ENCODE measurements at regions not wholly inside any gene's neighbourhood (a gene's known extent, or its start where the extent isn't known, plus 50 kb on each side); places are given as distances from the start of the nearest gene placed in this dataset.

GRCh38 chr12:18942669-18943068 lies 186.9 kb upstream of the PLEKHA5 start:
- Histone ChIP-seq H3K4me2 (ENCODE audit: low read length) (no peak overlapping the region), H3K9me3 (replicated peaks; ENCODE audit: low read length) (no peaks in the 10 kb centered on the region), H3K9ac (ENCODE audit: low read depth, low read length) (no peak overlapping the region), H3K36me3 (ENCODE audit: insufficient read depth, low read length) (no peaks in the 10 kb centered on the region), H3K27me3 (ENCODE audit: control insufficient read depth, insufficient read depth, low read length) (no peaks in the 10 kb centered on the region), H3K4me3 (ENCODE audit: low read length) (no peak overlapping the region), H3K4me1 (ENCODE audit: control insufficient read depth, insufficient read depth, low read length) (no peaks in the 10 kb centered on the region)

GRCh38 chr12:18943200-18943599 lies 186.3 kb upstream of the PLEKHA5 start:
- no peaks in the 10 kb centered on the region for H3K27me3 ChIP-seq (ENCODE audit: control insufficient read depth, insufficient read depth, low read length)
- no peaks in the 10 kb centered on the region for H3K36me3 ChIP-seq (ENCODE audit: insufficient read depth, low read length)
- no peaks in the 10 kb centered on the region for H3K4me1 ChIP-seq (ENCODE audit: control insufficient read depth, insufficient read depth, low read length)
- no peaks in the 10 kb centered on the region for H3K9me3 ChIP-seq (replicated peaks; ENCODE audit: low read length)
- H3K4me2 ChIP-seq (ENCODE audit: low read length), result no peak overlapping the region
- H3K4me3 ChIP-seq (ENCODE audit: low read length), result no peak overlapping the region
- H3K9ac ChIP-seq (ENCODE audit: low read depth, low read length), result no peak overlapping the region

GRCh38 chr12:18946106-18946505 lies 183.4 kb upstream of the PLEKHA5 start:
- Histone ChIP-seq H3K36me3 (ENCODE audit: insufficient read depth, low read length) (no peaks in the 10 kb centered on the region), H3K4me1 (ENCODE audit: control insufficient read depth, insufficient read depth, low read length) (no peaks in the 10 kb centered on the region), H3K27me3 (ENCODE audit: control insufficient read depth, insufficient read depth, low read length) (no peaks in the 10 kb centered on the region), H3K4me3 (ENCODE audit: low read length) (no peak overlapping the region), H3K4me2 (ENCODE audit: low read length) (no peak overlapping the region), H3K9me3 (replicated peaks; ENCODE audit: low read length) (no peaks in the 10 kb centered on the region), H3K9ac (ENCODE audit: low read depth, low read length) (no peak overlapping the region)

GRCh38 chr12:18951218-18951617 lies 178.3 kb upstream of the PLEKHA5 start:
- no peak overlapping the region for H3K4me2 ChIP-seq (ENCODE audit: low read length)
- no peak overlapping the region for H3K9ac ChIP-seq (ENCODE audit: low read depth, low read length)
- H3K27me3 ChIP-seq (ENCODE audit: control insufficient read depth, insufficient read depth, low read length), result no peaks in the 10 kb centered on the region
- no peak overlapping the region for H3K4me3 ChIP-seq (ENCODE audit: low read length)
- H3K4me1 ChIP-seq (ENCODE audit: control insufficient read depth, insufficient read depth, low read length), result no peaks in the 10 kb centered on the region
- H3K9me3 ChIP-seq (replicated peaks; ENCODE audit: low read length), result no peaks in the 10 kb centered on the region
- H3K36me3 ChIP-seq (ENCODE audit: insufficient read depth, low read length), result no peaks in the 10 kb centered on the region

GRCh38 chr12:18953505-18953904 lies 176.0 kb upstream of the PLEKHA5 start:
- no peaks in the 10 kb centered on the region for H3K36me3 ChIP-seq (ENCODE audit: insufficient read depth, low read length)
- H3K9ac ChIP-seq (ENCODE audit: low read depth, low read length), result no peak overlapping the region

GRCh38 chr12:18955594-18955993 lies 173.9 kb upstream of the PLEKHA5 start:
- Histone ChIP-seq H3K4me1 (ENCODE audit: control insufficient read depth, insufficient read depth, low read length) (no peaks in the 10 kb centered on the region), H3K9me3 (replicated peaks; ENCODE audit: low read length) (no peaks in the 10 kb centered on the region), H3K36me3 (ENCODE audit: insufficient read depth, low read length) (no peaks in the 10 kb centered on the region), H3K4me3 (ENCODE audit: low read length) (no peak overlapping the region), H3K9ac (ENCODE audit: low read depth, low read length) (no peak overlapping the region), H3K4me2 (ENCODE audit: low read length) (no peak overlapping the region), H3K27me3 (ENCODE audit: control insufficient read depth, insufficient read depth, low read length) (no peaks in the 10 kb centered on the region)

More at GRCh38 chr12:18953505-18953904, 176.0 kb upstream of the PLEKHA5 start:
- Histone ChIP-seq H3K9me3 (replicated peaks; ENCODE audit: low read length) (no peaks in the 10 kb centered on the region), H3K4me1 (ENCODE audit: control insufficient read depth, insufficient read depth, low read length) (no peaks in the 10 kb centered on the region), H3K27me3 (ENCODE audit: control insufficient read depth, insufficient read depth, low read length) (no peaks in the 10 kb centered on the region), H3K4me3 (ENCODE audit: low read length) (no peak overlapping the region), H3K4me2 (ENCODE audit: low read length) (no peak overlapping the region)

GRCh38 chr12:18965203-18965602 lies 164.3 kb upstream of the PLEKHA5 start:
- H3K9me3 ChIP-seq (replicated peaks; ENCODE audit: low read length), result no peaks in the 10 kb centered on the region
- no peaks in the 10 kb centered on the region for H3K4me1 ChIP-seq (ENCODE audit: control insufficient read depth, insufficient read depth, low read length)
- no peak overlapping the region for H3K9ac ChIP-seq (ENCODE audit: low read depth, low read length)
- H3K4me2 ChIP-seq (ENCODE audit: low read length), result no peak overlapping the region
- H3K4me3 ChIP-seq (ENCODE audit: low read length), result no peak overlapping the region
- H3K36me3 ChIP-seq (ENCODE audit: insufficient read depth, low read length), result no peaks in the 10 kb centered on the region
- no peaks in the 10 kb centered on the region for H3K27me3 ChIP-seq (ENCODE audit: control insufficient read depth, insufficient read depth, low read length)

- Histone ChIP-seq H3K9ac (ENCODE audit: low read depth, low read length) (no peak overlapping the region), H3K9me3 (replicated peaks; ENCODE audit: low read length) (no peaks in the 10 kb centered on the region), H3K4me1 (ENCODE audit: control insufficient read depth, insufficient read depth, low read length) (no peaks in the 10 kb centered on the region), H3K4me3 (ENCODE audit: low read length) (no peak overlapping the region), H3K27me3 (ENCODE audit: control insufficient read depth, insufficient read depth, low read length) (no peaks in the 10 kb centered on the region), H3K4me2 (ENCODE audit: low read length) (no peak overlapping the region), H3K36me3 (ENCODE audit: insufficient read depth, low read length) (no peaks in the 10 kb centered on the region)
Measured at GRCh38 chr12:18966954-18967353, 162.6 kb upstream of the PLEKHA5 start.

- H3K9me3 ChIP-seq (replicated peaks; ENCODE audit: low read length), result no peaks in the 10 kb centered on the region
- no peak overlapping the region for H3K4me2 ChIP-seq (ENCODE audit: low read length)
- H3K27me3 ChIP-seq (ENCODE audit: control insufficient read depth, insufficient read depth, low read length), result no peaks in the 10 kb centered on the region
- H3K9ac ChIP-seq (ENCODE audit: low read depth, low read length), result no peak overlapping the region
- H3K4me3 ChIP-seq (ENCODE audit: low read length), result no peak overlapping the region
- no peaks in the 10 kb centered on the region for H3K36me3 ChIP-seq (ENCODE audit: insufficient read depth, low read length)
- H3K4me1 ChIP-seq (ENCODE audit: control insufficient read depth, insufficient read depth, low read length), result no peaks in the 10 kb centered on the region
Measured at GRCh38 chr12:18967814-18968213, 161.7 kb upstream of the PLEKHA5 start.

- H3K36me3 ChIP-seq (ENCODE audit: insufficient read depth, low read length), result no peaks in the 10 kb centered on the region
- H3K4me1 ChIP-seq (ENCODE audit: control insufficient read depth, insufficient read depth, low read length), result no peaks in the 10 kb centered on the region
- no peaks in the 10 kb centered on the region for H3K27me3 ChIP-seq (ENCODE audit: control insufficient read depth, insufficient read depth, low read length)
- no peak overlapping the region for H3K9ac ChIP-seq (ENCODE audit: low read depth, low read length)
- H3K4me3 ChIP-seq (ENCODE audit: low read length), result no peak overlapping the region
- H3K4me2 ChIP-seq (ENCODE audit: low read length), result no peak overlapping the region
- no peaks in the 10 kb centered on the region for H3K9me3 ChIP-seq (replicated peaks; ENCODE audit: low read length)
Measured at GRCh38 chr12:18969512-18969911, 160.0 kb upstream of the PLEKHA5 start.

- Histone ChIP-seq H3K4me2 (ENCODE audit: low read length) (no peak overlapping the region), H3K4me3 (ENCODE audit: low read length) (no peak overlapping the region), H3K9ac (ENCODE audit: low read depth, low read length) (no peak overlapping the region), H3K9me3 (replicated peaks; ENCODE audit: low read length) (no peaks in the 10 kb centered on the region), H3K36me3 (ENCODE audit: insufficient read depth, low read length) (no peaks in the 10 kb centered on the region), H3K27me3 (ENCODE audit: control insufficient read depth, insufficient read depth, low read length) (no peaks in the 10 kb centered on the region), H3K4me1 (ENCODE audit: control insufficient read depth, insufficient read depth, low read length) (no peaks in the 10 kb centered on the region)
Measured at GRCh38 chr12:18970603-18971002, 158.9 kb upstream of the PLEKHA5 start.

GRCh38 chr12:18971932-18972331 lies 157.6 kb upstream of the PLEKHA5 start:
- Histone ChIP-seq H3K9ac (ENCODE audit: low read depth, low read length) (no peak overlapping the region), H3K27me3 (ENCODE audit: control insufficient read depth, insufficient read depth, low read length) (no peaks in the 10 kb centered on the region), H3K36me3 (ENCODE audit: insufficient read depth, low read length) (no peaks in the 10 kb centered on the region), H3K4me1 (ENCODE audit: control insufficient read depth, insufficient read depth, low read length) (no peaks in the 10 kb centered on the region), H3K9me3 (replicated peaks; ENCODE audit: low read length) (no peaks in the 10 kb centered on the region), H3K4me3 (ENCODE audit: low read length) (no peak overlapping the region), H3K4me2 (ENCODE audit: low read length) (no peak overlapping the region)
